GM10248 (cell line): ENCODE measurements at regions not wholly inside any gene's neighbourhood (a gene's known extent, or its start where the extent isn't known, plus 50 kb on each side); places are given as distances from the start of the nearest gene placed in this dataset.

ENCODE experiments used
- CTCF ChIA-PET: fragments of 300-600 bp; sonication (Branson Sonifier 250); formaldehyde crosslinking; extraction: SDS; loops from one replicate; lab custom pipeline; 2021; ENCODE audit warnings: antibody characterized with exemption; lab: Yijun Ruan, JAX
- POLR2A ChIA-PET: fragments of 350-650 bp; sonication (Branson Sonifier 250); formaldehyde crosslinking; extraction: SDS; loops from one replicate; lab custom pipeline; 2020; ENCODE audit warnings: antibody characterized with exemption; lab: Yijun Ruan, JAX
- DNase-seq: peaks from one replicate; pipeline ENCODE4 v3.0.0; 2012; ENCODE audit errors: extremely low spot score
- CTCF ChIP-seq: IDR thresholded peaks from 2 replicates; pipeline ENCODE4 v1.5.1; 2012; ENCODE audit warnings: mild to moderate bottlenecking, low read depth; ENCODE audit errors: extremely low read depth, missing control alignments, control extremely low read depth

- no peak for TF ChIP-seq CTCF
- ChIA-PET POLR2A (no interaction called here), CTCF (no interaction called here)
- DNase-seq = no peak
Observed at GRCh38 chr2:22623620-22624019, 761.4 kb upstream of the KLHL29 start.

DNA sequence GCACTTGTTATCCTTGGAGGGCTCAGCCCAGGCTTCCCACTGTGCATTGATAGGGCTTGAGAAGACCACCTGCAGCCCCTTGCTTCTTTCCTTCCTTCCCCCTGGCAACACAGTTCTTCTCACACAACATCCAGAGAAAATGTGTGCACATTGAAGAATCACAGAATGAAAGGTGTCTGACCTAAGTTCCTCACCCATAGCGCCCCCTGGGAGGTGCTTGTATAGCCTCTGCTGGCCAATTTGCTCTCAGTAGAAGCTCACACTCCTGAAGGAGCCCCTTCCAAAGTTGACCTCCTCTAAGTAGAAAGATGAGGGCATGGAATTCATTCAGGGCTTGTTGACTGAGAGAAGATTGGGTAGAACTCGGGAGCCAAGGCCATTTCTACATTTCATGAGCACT lies 758.4 kb upstream of the KLHL29 start:
- CTCF ChIA-PET = no interaction called here
- no peak for DNase-seq
- no peak for TF ChIP-seq CTCF
- POLR2A ChIA-PET = no interaction called here

GRCh38 chr2:22628221-22628620 lies 756.8 kb upstream of the KLHL29 start:
- CTCF ChIA-PET = no interaction called here
- TF ChIP-seq CTCF = no peak
- DNase-seq = no peak
- POLR2A ChIA-PET = no interaction called here

DNA sequence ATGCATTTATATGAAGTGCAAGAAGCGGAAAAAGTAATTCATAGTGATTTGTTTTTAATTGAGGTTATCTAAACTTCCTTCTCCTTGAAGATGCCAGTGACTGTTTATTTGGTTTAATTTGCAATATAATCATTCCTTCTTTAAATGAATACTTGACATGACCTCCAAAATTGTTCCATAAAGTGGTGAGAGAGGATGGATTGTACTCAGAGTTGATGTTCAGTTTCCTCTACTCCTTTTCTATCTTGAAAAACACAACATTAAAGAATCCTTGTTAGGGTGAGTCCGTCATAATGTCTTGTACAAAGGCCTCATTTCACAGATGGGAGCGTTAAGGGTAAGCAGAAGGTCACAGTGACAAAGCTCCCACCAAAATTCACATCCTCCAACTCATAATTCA lies 756.1 kb upstream of the KLHL29 start:
- POLR2A ChIA-PET = no interaction called here
- TF ChIP-seq CTCF = no peak
- DNase-seq = no peak
- CTCF ChIA-PET = no interaction called here

DNA sequence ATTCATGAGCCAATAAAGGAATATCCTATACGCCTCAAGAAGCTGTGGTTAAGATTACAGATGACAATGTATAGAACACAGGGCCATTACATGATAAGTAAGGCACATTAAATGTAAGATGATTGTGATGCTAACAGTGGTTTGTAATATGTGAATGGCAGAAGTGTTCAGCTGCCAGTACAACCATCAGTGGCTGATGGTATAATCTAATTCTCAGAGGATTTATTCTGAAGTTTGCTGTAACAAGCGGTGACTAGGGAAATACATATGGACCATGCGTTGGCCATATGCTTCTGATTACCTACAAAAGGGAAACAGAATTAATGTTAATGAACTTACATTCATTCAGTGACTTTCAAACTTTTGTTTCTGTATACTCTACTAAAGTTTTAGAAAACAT lies 750.8 kb upstream of the KLHL29 start:
- no peak for TF ChIP-seq CTCF
- POLR2A ChIA-PET = no interaction called here
- CTCF ChIA-PET = no interaction called here
- no peak for DNase-seq

GRCh38 chr2:22656426-22656825 lies 728.6 kb upstream of the KLHL29 start:
- CTCF ChIA-PET = no interaction called here
- POLR2A ChIA-PET = no interaction called here
- TF ChIP-seq CTCF = no peak
- no peak for DNase-seq

GRCh38 chr2:22673529-22673928 lies 711.5 kb upstream of the KLHL29 start:
- no peak for DNase-seq
- CTCF ChIA-PET = no interaction called here
- no peak for TF ChIP-seq CTCF
- POLR2A ChIA-PET = no interaction called here
